Psoas muscle (tissue), 7 donors: ENCODE measurements at regions not wholly inside any gene's neighbourhood (a gene's known extent, or its start where the extent isn't known, plus 50 kb on each side); places are given as distances from the start of the nearest gene placed in this dataset.
"Not testable (repeated sequence)": the region's sequence is repeated elsewhere in the genome, so short reads cannot be mapped to it uniquely, and the experiment has no call there.

Source experiments
- ATAC-seq, 4 donors: fragments of 200-7000 bp; cut with Tn5 transposase; one replicate each; pipeline ENCODE4 v1.9.1; 2020; ENCODE audit warnings: moderate library complexity in 3 of 4, mild to moderate bottlenecking in 2 of 4
- DNase-seq, 2 donors: peaks; one replicate each; pipeline ENCODE4 v3.0.0-alpha.2; 2020
- H3K27ac ChIP-seq: fragments of 200-600 bp; one replicate; pipeline ENCODE4 v1.8.0; 2022
- H3K27me3 ChIP-seq, 3 donors: fragments of 200-600 bp in 1 of 3; one replicate each; pipeline versions ENCODE4 v1.6.1 to v1.8.0; 2013 to 2022; ENCODE audit warnings: low read length in 2 of 3, mild to moderate bottlenecking in 2 of 3, moderate library complexity in 1 of 3; ENCODE audit not compliant: insufficient read depth in 3 of 3
- H3K36me3 ChIP-seq, 2 donors: fragments of 200-600 bp in 1 of 2; one replicate each; pipeline versions ENCODE4 v1.6.1 to v1.8.0; 2013 to 2022; ENCODE audit warnings: low read depth in 1 of 2, mild to moderate bottlenecking in 1 of 2, moderate library complexity in 1 of 2; ENCODE audit not compliant: insufficient read depth in 1 of 2
- H3K4me1 ChIP-seq: fragments of 200-600 bp; one replicate; pipeline ENCODE4 v1.8.0; 2022
- H3K4me3 ChIP-seq: fragments of 200-600 bp; one replicate; pipeline ENCODE4 v1.8.0; 2022; ENCODE audit warnings: mild to moderate bottlenecking
- H3K9me3 ChIP-seq: fragments of 200-600 bp; one replicate; pipeline ENCODE4 v1.8.0; 2022
- WGBS, 3 donors: extraction: QIAGEN DNeasy Blood & Tissue Kit; methylation state at CpG; one replicate each; pipeline versions ENCODE4 v1.1.6 to v1.1.7; 2013; 5-methylcytosine and 5-hydroxymethylcytosine counted together
- intact Hi-C, 2 donors: fragments of 100-400 bp; cut with DNase I; formaldehyde crosslinking; loops; one replicate each; pipeline versions ENCODE4 v1.11.0 to v1.14.2; 2022
- donor health status: healthy with polysubstance abuse.
- donor health status: DM: no; HTN: no; CAD: no; lungs with moderate emphysema.
- donor health status: Bipolar disorder and iron deficiency.
- donor health status: healthy.
- donor health status: DM: yes; HTN: yes; CAD: no.
- donor health status: DM: no; HTN: no; CAD: no.
- donor health status: DM: yes; HTN: yes; CAD: no.

GRCh38 chr9:62912278-62912677 lies 1722.4 kb downstream of the SPATA31A7 start:
- H3K36me3 ChIP-seq, H3K9me3 ChIP-seq, H3K4me1 ChIP-seq, intact Hi-C loops, H3K27ac ChIP-seq, H3K27me3 ChIP-seq, ATAC-seq, H3K4me3 ChIP-seq: not testable (repeated sequence)
- peak in 1 of 2 donors; percentile 15 for DNase-seq
- WGBS, 3 donors = no CpG with 5 or more reads among the region's 4 CpGs

GRCh38 chr9:62915168-62915567 lies 1725.3 kb downstream of the SPATA31A7 start:
- WGBS, 3 donors = 29 to 45% (median 43%) methylated on average over 10 of the region's 21 CpGs
- ATAC-seq = not testable (repeated sequence)

DNA sequence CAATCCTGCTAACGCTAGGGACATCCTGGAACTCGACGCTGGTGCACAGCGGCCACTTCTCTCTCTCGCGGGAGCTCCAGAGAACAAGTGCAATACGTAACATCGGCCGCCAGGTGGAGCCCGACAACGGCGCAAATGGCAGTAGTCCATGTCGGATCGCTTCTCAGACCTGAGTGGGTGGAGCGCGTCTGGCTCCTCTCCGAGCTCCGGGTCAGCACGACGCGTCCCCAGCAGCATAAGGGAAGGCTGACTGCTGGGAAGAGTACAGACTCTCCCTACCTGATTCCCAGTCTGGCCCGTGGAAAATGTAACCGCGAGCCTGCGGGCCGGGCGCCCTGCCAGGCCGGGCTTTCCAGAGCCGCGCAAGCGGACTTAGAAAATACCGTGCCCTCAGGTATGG lies 1725.8 kb downstream of the SPATA31A7 start:
- 0 to 4% methylated on average over 7 to 11 of the region's 32 CpGs; no CpG with 5 or more reads in 1 of the 3 donors for WGBS, 3 donors
- H3K27me3 ChIP-seq, H3K4me1 ChIP-seq, H3K9me3 ChIP-seq, intact Hi-C loops, DNase-seq, H3K27ac ChIP-seq, H3K36me3 ChIP-seq: not testable (repeated sequence)
- peak overlapping the region; percentile 46 for H3K4me3 ChIP-seq
- peak; percentile 99 to 100 (median 100) for ATAC-seq

More at GRCh38 chr9:62915168-62915567, 1725.3 kb downstream of the SPATA31A7 start:
- H3K27me3 ChIP-seq, intact Hi-C loops, H3K36me3 ChIP-seq, H3K4me1 ChIP-seq, H3K4me3 ChIP-seq, H3K27ac ChIP-seq, H3K9me3 ChIP-seq: not testable (repeated sequence)
- DNase-seq = peak in 1 of 2 donors; percentile 30

- ATAC-seq, H3K4me1 ChIP-seq, intact Hi-C loops, DNase-seq, H3K36me3 ChIP-seq, H3K9me3 ChIP-seq, H3K27me3 ChIP-seq, H3K27ac ChIP-seq, H3K4me3 ChIP-seq: not testable (repeated sequence)
- 91 to 95% (median 93%) methylated on average over 2 to 3 of the region's 3 CpGs for WGBS, 3 donors
Measured at GRCh38 chr9:62918648-62919385, 1729.0 kb downstream of the SPATA31A7 start.

- H3K4me1 ChIP-seq, H3K36me3 ChIP-seq, ATAC-seq, H3K9me3 ChIP-seq, intact Hi-C loops, H3K27me3 ChIP-seq, H3K4me3 ChIP-seq, H3K27ac ChIP-seq, DNase-seq: not testable (repeated sequence)
- no CpG with 5 or more reads among the region's 4 CpGs for WGBS, 3 donors
Measured at GRCh38 chr9:62931484-62931883, 1741.6 kb downstream of the SPATA31A7 start.

DNA sequence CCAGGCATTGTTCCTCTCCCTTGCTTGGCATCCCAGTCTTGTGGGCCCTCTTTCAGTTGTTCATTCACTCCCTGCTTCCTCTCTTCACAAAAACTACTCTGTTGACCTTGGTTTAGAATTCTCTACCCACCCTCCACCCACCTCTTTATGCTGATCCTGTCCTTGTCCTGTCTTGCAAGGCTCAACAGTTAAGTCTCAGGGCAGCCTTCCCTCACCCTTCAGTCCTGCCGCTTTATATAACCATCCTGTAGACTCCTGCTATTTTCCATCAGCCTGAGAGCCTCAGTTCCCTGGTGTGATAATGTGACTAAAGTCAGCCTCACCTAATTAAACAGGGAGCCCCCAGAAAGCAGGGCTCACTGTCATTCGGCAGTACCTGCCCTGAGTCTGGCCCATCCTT lies 1763.0 kb downstream of the SPATA31A7 start:
- DNase-seq, H3K36me3 ChIP-seq, H3K9me3 ChIP-seq, ATAC-seq, H3K27ac ChIP-seq, H3K4me1 ChIP-seq, H3K27me3 ChIP-seq, H3K4me3 ChIP-seq, intact Hi-C loops: not testable (repeated sequence)
- WGBS, 3 donors = no CpG with 5 or more reads among the region's 2 CpGs
